Erythroblast (primary cell): ENCODE measurements at regions not wholly inside any gene's neighbourhood (a gene's known extent, or its start where the extent isn't known, plus 50 kb on each side); places are given as distances from the start of the nearest gene placed in this dataset.
"Not testable (repeated sequence)": the region's sequence is repeated elsewhere in the genome, so short reads cannot be mapped to it uniquely, and the experiment has no call there.

Experiments
- DNase-seq, 2 experiments: peaks; one replicate each; lab custom pipeline; 2025; lab: John Stamatoyannopoulos, UW
- GATA1 ChIP-seq: IDR thresholded peaks from 2 replicates; pipeline ENCODE4 v1.6.1; 2011; ENCODE audit warnings: low read depth, mild to moderate bottlenecking, control low read depth, low read length, moderate library complexity
- POLR2A ChIP-seq: IDR thresholded peaks from 2 replicates; pipeline ENCODE4 v1.6.1; 2011; ENCODE audit warnings: mild to moderate bottlenecking, low read length

DNA sequence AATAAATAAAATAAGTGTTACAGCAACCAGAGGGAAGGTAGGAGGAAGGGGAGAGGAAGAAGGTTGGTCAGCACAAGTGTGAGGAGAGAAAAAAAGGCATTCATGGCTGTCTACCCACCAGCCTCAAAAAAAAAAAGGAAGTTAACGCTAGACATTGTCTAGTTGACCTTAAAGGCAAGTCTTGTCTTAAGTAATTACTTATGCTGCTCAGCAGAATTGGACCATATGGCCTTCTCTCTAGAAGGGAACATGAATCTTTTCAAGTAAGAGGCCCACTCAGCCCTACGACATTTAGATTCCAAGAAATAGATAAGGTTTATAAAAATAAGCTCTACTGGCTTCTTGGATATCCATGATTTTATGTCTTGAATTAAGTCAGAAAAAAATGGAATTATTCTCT lies 172.7 kb downstream of the ETNK1 start:
- DNase-seq: no peak
- TF ChIP-seq GATA1 (no peak), POLR2A (no peak)

GRCh38 chr12:22798116-22798515 lies 173.1 kb downstream of the ETNK1 start:
- TF ChIP-seq GATA1 (no peak), POLR2A (no peak)
- DNase-seq: no peak

DNA sequence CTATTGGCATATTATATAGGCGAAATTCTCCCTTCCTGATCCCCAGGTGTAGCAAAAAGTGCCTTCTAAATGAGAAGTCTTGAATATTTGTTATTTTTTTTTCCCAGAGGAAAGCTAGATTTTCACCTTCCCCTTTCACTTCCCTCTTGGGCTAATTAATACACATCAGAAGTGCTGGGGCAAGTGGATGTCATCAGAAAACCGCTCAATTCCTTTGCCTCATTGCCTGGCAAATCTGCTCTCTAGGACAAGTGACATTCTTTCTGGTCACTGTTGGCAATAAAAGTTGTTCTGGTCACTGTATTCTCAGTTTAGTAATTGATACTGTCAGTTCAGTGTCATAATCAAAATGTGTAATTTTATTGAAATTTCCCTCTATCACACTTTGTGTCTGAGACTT lies 174.5 kb downstream of the ETNK1 start:
- no peak for TF ChIP-seq GATA1
- no peak for TF ChIP-seq POLR2A
- no peak for DNase-seq

- TF ChIP-seq GATA1 (no peak), POLR2A (no peak)
- no peak for DNase-seq
These were observed 175.4 kb downstream of the ETNK1 start for GRCh38 chr12:22800332-22800731.

GRCh38 chr12:22802883-22803630 lies 178.1 kb downstream of the ETNK1 start:
- TF ChIP-seq GATA1 (no peak), POLR2A (no peak)
- DNase-seq: no peak

DNA sequence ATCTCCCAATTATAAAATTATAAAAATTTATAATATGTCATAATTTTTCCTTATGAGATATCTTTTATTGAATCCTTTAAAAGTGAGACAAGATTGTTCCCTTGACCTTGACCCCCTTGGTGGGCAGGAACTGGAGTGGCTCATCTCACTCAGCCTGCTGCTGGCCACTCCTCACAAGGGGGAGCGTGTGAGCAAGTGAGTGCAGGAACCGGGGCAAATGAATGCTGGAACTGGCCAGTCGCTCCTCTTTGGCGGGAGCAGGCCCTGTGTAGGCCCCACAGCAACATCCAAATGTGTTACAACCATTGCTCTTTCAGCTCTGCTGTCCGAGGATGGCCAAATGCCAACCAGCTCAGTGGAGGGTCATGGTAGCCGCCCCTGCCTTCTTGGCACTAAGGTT lies 178.8 kb downstream of the ETNK1 start:
- no peak for DNase-seq
- TF ChIP-seq POLR2A (no peak), GATA1 (no peak)

DNA sequence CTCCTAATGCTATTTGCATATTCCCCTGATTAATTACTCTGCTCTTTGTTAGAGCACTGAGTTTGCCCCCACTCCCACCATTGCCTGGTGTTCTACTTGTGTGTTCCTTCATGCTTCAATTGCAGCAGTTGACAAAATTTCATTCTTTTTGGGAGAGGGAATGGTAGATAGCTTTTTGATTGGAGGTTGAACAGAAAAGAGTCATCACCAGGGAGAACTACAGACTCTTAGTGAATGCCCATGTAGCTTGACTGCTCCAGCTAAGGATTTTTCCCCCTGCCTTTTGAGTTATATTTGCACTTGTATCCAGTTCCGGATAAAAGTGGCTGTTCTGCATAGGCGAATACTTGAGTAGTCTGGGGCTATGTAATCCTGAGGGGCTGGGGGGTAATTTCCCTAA lies 183.9 kb downstream of the ETNK1 start:
- TF ChIP-seq POLR2A: no peak
- no peak for TF ChIP-seq GATA1
- no peak for DNase-seq

GRCh38 chr12:22810036-22810435 lies 185.1 kb downstream of the ETNK1 start:
- TF ChIP-seq GATA1 (no peak), POLR2A (no peak)
- DNase-seq: no peak

GRCh38 chr12:22812531-22812930 lies 187.6 kb downstream of the ETNK1 start:
- DNase-seq: no peak
- TF ChIP-seq GATA1 (no peak), POLR2A (no peak)

DNA sequence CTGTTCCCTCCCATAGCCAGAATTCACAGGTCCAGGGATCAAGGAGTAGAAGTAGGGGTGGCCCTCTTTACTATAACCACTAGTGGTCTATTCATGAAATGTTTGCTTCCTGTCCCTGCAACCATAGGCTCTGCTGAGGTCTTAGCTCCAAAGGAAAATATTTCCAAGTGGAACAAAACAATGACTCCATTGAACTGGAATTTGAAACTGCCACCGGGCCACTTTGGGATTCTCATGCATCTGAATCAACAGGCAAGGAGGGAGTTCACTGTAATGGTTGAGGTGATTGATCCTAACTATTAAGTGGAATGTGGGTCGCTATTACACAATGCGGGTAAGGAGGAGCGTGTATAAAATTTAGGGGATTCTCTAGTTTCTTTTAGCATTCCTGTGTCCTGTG lies 197.0 kb downstream of the ETNK1 start:
- TF ChIP-seq GATA1: no peak
- TF ChIP-seq POLR2A: no peak
- DNase-seq: no peak

GRCh38 chr12:22826026-22826425 lies 201.1 kb downstream of the ETNK1 start:
- DNase-seq: no peak
- TF ChIP-seq GATA1 (no peak), POLR2A (no peak)

- not testable (repeated sequence) for DNase-seq
These were observed 201.5 kb downstream of the ETNK1 start for GRCh38 chr12:22826446-22826981.

GRCh38 chr12:22828066-22828465 lies 203.1 kb downstream of the ETNK1 start:
- DNase-seq: no peak
- TF ChIP-seq GATA1 (no peak), POLR2A (no peak)

GRCh38 chr12:22835431-22835830 lies 210.5 kb downstream of the ETNK1 start:
- no peak for TF ChIP-seq GATA1
- TF ChIP-seq POLR2A: no peak
- no peak for DNase-seq

- no peak for TF ChIP-seq POLR2A
- TF ChIP-seq GATA1: no peak
- DNase-seq: no peak
These were observed 225.2 kb downstream of the ETNK1 start for GRCh38 chr12:22850185-22850584.

DNA sequence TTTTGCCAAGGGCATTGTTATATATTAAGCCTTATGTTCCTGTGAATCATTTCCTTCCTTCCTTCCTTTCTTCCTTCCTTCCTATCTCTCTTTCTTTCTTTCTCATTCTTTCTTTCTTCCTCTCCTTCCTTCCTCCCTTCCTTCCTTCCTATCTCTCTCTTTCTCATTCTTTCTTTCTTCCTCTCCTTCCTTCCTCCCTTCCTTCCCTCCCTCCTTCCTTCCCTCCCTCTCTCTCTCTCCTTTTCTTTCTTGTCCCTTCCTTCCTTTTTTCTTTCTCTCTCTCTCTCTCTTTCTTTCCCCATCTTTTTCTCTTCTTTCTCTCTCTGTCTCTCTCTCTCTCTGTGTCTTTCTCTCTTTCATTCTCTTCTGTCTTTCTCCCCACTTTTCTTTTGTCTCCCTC lies 226.6 kb downstream of the ETNK1 start:
- no peak for DNase-seq
- TF ChIP-seq POLR2A (no peak), GATA1 (no peak)

DNA sequence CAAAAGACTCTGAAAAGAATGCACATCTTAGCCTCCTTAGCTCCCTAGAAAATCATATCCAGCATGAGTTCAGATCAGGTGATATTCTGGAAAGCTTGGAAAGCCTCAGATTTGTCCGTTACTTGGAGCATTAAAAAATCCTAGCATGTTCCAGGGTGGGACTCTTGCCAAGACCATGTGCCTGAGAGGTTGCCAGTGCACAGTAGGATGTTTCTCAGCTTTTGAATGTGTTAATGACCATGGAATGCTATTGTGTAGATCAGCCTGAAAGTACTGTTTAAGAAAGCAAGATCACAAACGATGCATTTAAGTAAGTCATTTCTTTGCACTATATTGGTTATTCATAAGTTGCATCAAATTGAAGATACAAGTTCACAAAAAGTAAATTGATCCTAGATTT lies 230.5 kb downstream of the ETNK1 start:
- no peak for TF ChIP-seq POLR2A
- no peak for TF ChIP-seq GATA1
- DNase-seq: no peak
